OCI-LY3 (cell line): ENCODE measurements at regions not wholly inside any gene's neighbourhood (a gene's known extent, or its start where the extent isn't known, plus 50 kb on each side); places are given as distances from the start of the nearest gene placed in this dataset.

Experiments used
- EZH2phosphoT487 ChIP-seq: fragments of 200-600 bp; shearing (Covaris generic); IDR thresholded peaks from 2 replicates; pipeline ENCODE4 v1.6.1; 2018; ENCODE audit warnings: antibody characterized with exemption, mixed run types, low read depth
- TF ChIP-seq, protein P1 (sequence below): fragments of 200-600, 300-600 bp; sonication (generic); IDR thresholded peaks from 2 replicates; pipeline ENCODE4 v1.5.1; 2014; ENCODE audit warnings: antibody characterized with exemption, low read length, low read depth

- TF ChIP-seq, protein P1, sequence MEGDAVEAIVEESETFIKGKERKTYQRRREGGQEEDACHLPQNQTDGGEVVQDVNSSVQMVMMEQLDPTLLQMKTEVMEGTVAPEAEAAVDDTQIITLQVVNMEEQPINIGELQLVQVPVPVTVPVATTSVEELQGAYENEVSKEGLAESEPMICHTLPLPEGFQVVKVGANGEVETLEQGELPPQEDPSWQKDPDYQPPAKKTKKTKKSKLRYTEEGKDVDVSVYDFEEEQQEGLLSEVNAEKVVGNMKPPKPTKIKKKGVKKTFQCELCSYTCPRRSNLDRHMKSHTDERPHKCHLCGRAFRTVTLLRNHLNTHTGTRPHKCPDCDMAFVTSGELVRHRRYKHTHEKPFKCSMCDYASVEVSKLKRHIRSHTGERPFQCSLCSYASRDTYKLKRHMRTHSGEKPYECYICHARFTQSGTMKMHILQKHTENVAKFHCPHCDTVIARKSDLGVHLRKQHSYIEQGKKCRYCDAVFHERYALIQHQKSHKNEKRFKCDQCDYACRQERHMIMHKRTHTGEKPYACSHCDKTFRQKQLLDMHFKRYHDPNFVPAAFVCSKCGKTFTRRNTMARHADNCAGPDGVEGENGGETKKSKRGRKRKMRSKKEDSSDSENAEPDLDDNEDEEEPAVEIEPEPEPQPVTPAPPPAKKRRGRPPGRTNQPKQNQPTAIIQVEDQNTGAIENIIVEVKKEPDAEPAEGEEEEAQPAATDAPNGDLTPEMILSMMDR: no peak
- TF ChIP-seq EZH2phosphoT487: no peak
These were observed 175.1 kb downstream of the ACKR3 start for GRCh38 chr2:236744716-236745115.
